Adrenal gland (tissue), 5 donors: ENCODE measurements at regions not wholly inside any gene's neighbourhood (a gene's known extent, or its start where the extent isn't known, plus 50 kb on each side); places are given as distances from the start of the nearest gene placed in this dataset.

Experiments used
- CTCF ChIP-seq, 6 experiments: fragments of 450-650 bp in 4 of 6; fragments of 200-600 bp in 2 of 6; sonication (generic) in 1 of 6; IDR thresholded peaks; 1 replicate in 5 of 6; 2 replicates in 1 of 6; pipeline versions ENCODE4 v1.5.1 to v1.8.0; 2016 to 2021; ENCODE audit warnings: antibody characterized with exemption in 6 of 6, mild to moderate bottlenecking in 2 of 6, moderate library complexity in 1 of 6
- POLR2A ChIP-seq, 2 donors: fragments of 450-650 bp; IDR thresholded peaks; one replicate each; pipeline ENCODE4 v1.6.1; 2017; ENCODE audit warnings: antibody characterized with exemption in 2 of 2, mild to moderate bottlenecking in 2 of 2, moderate library complexity in 1 of 2
- donor health status: DM: no; HTN: no; CAD: no.

DNA sequence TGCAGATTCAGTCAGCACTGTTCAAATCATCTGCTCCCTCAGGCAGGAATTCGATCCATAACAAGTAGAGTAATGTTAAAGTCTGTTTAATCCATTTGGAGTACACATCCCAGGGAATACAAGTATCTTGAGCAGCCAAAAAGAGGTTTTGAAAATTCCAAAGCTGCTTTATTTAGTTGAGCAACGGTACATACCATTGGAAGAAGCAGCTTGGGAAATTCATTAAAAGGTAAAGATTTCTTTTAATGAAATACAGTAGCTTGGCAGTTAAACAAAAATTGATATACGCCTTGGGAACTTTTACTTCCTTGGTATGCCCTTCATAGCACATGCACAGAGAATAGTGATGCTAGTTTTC lies 153.8 kb downstream of the LRIG3 start:
- no peak for TF ChIP-seq CTCF (IDR thresholded peaks at IDR 0.05)
- TF ChIP-seq POLR2A (IDR thresholded peaks at IDR 0.05): no peak
